ENCODE measurements at regions not wholly inside any gene's neighbourhood (a gene's known extent, or its start where the extent isn't known, plus 50 kb on each side); places are given as distances from the start of the nearest gene placed in this dataset.
"Not testable (repeated sequence)": the region's sequence is repeated elsewhere in the genome, so short reads cannot be mapped to it uniquely, and the experiment has no call there.

- TF ChIP-seq CTCF (IDR thresholded peaks at IDR 0.05) (no peak), ZFX (IDR thresholded peaks at IDR 0.05; ENCODE audit: borderline replicate concordance) (no peak)
- no peak overlapping the region for H3K27ac ChIP-seq
Measured at GRCh38 chrX:146994163-146994562, 179.6 kb upstream of the CXorf51A start.

- H3K27ac ChIP-seq = no peak overlapping the region
- TF ChIP-seq CTCF (IDR thresholded peaks at IDR 0.05) (no peak), ZFX (IDR thresholded peaks at IDR 0.05; ENCODE audit: borderline replicate concordance) (no peak)
Measured at GRCh38 chrX:146973283-146973682, 158.7 kb upstream of the CXorf51A start.

GRCh38 chrX:146967306-146967705 is 152.8 kb upstream of the CXorf51A start:
- TF ChIP-seq CTCF (IDR thresholded peaks at IDR 0.05) = no peak
- H3K27ac ChIP-seq = no peak overlapping the region

GRCh38 chrX:146956760-146957159 is 142.2 kb upstream of the CXorf51A start:
- TF ChIP-seq ZFX (IDR thresholded peaks at IDR 0.05; ENCODE audit: borderline replicate concordance) = no peak
- TF ChIP-seq CTCF (IDR thresholded peaks at IDR 0.05) = no peak
- H3K27ac ChIP-seq = no peak overlapping the region

- H3K27ac ChIP-seq = no peak overlapping the region
- no peak for TF ChIP-seq ZFX (IDR thresholded peaks at IDR 0.05; ENCODE audit: borderline replicate concordance)
- no peak for TF ChIP-seq CTCF (IDR thresholded peaks at IDR 0.05)
Measured at GRCh38 chrX:146934256-146934655, 119.7 kb upstream of the CXorf51A start.

GRCh38 chrX:146932997-146933396 is 118.5 kb upstream of the CXorf51A start:
- H3K27ac ChIP-seq = not testable (repeated sequence)

GRCh38 chrX:146921204-146921603 is 106.7 kb upstream of the CXorf51A start:
- TF ChIP-seq CTCF (IDR thresholded peaks at IDR 0.05) (no peak), ZFX (IDR thresholded peaks at IDR 0.05; ENCODE audit: borderline replicate concordance) (no peak)
- no peak overlapping the region for H3K27ac ChIP-seq

GRCh38 chrX:146907391-146908240 is 93.1 kb upstream of the CXorf51A start:
- no peak for TF ChIP-seq CTCF (IDR thresholded peaks at IDR 0.05)
- TF ChIP-seq ZFX (IDR thresholded peaks at IDR 0.05; ENCODE audit: borderline replicate concordance) = no peak
- no peak overlapping the region for H3K27ac ChIP-seq

Data from 22Rv1 (cell line).